Smooth muscle cell (in vitro differentiated cells): ENCODE measurements at regions not wholly inside any gene's neighbourhood (a gene's known extent, or its start where the extent isn't known, plus 50 kb on each side); places are given as distances from the start of the nearest gene placed in this dataset.
A peak's percentile ranks its signal among the peaks of the same experiment; 100 is the strongest.

Experiments used
- DNase-seq: peaks from one replicate; lab custom pipeline; 2025; ENCODE audit not compliant: unreplicated experiment; lab: John Stamatoyannopoulos, UW
- H2AFZ ChIP-seq: fragments of 200-600 bp; sonication (generic); 2 replicates; pipeline ENCODE4 v1.6.0; 2016; ENCODE audit warnings: antibody characterized with exemption, low read depth, mild to moderate bottlenecking
- H3F3A ChIP-seq: fragments of 200-600 bp; sonication (generic); 2 replicates; pipeline ENCODE4 v1.6.0; 2017; ENCODE audit warnings: antibody characterized with exemption, low read depth
- H3K27ac ChIP-seq: fragments of 200-600 bp; sonication (generic); 2 replicates; pipeline ENCODE4 v1.5.1; 2016; ENCODE audit warnings: low read depth, mild to moderate bottlenecking
- H3K27me3 ChIP-seq: fragments of 200-600 bp; sonication (generic); 2 replicates; pipeline ENCODE4 v1.6.1; 2016; ENCODE audit warnings: low read depth, mild to moderate bottlenecking
- H3K36me3 ChIP-seq: fragments of 200-600 bp; sonication (generic); 2 replicates; pipeline ENCODE4 v1.5.1; 2016; ENCODE audit warnings: low read depth
- H3K4me1 ChIP-seq: fragments of 200-600 bp; sonication (generic); 2 replicates; pipeline ENCODE4 v1.5.1; 2016; ENCODE audit warnings: low read depth
- H3K4me2 ChIP-seq: fragments of 200-600 bp; sonication (generic); 2 replicates; pipeline ENCODE4 v1.6.0; 2016; ENCODE audit warnings: mild to moderate bottlenecking
- H3K4me3 ChIP-seq: fragments of 200-600 bp; sonication (generic); 2 replicates; pipeline ENCODE4 v1.5.1; 2016; ENCODE audit warnings: mild to moderate bottlenecking
- H3K79me2 ChIP-seq: fragments of 200-600 bp; sonication (generic); 2 replicates; pipeline ENCODE4 v1.6.0; 2016; ENCODE audit warnings: low read depth, mild to moderate bottlenecking
- H3K9ac ChIP-seq: fragments of 200-600 bp; sonication (generic); 2 replicates; pipeline ENCODE4 v1.6.0; 2016; ENCODE audit warnings: low read depth
- H3K9me3 ChIP-seq: fragments of 200-600 bp; sonication (generic); replicated peaks from 2 replicates; pipeline ENCODE4 v1.5.1; 2016; ENCODE audit warnings: low read depth
- H4K20me1 ChIP-seq: fragments of 200-600 bp; sonication (generic); 2 replicates; pipeline ENCODE4 v1.6.0; 2016; ENCODE audit warnings: low read depth
- CTCF ChIP-seq: fragments of 200-600 bp; sonication (generic); IDR thresholded peaks from 2 replicates; pipeline ENCODE4 v1.5.1; 2017; ENCODE audit warnings: borderline replicate concordance, mild to moderate bottlenecking, antibody characterized with exemption; ENCODE audit not compliant: insufficient read depth, poor library complexity, severe bottlenecking
- WGBS: methylation state at CpG from one replicate; pipeline ENCODE4 v1.1.7; 2016; ENCODE audit warnings: low lambda C conversion rate; 5-methylcytosine and 5-hydroxymethylcytosine counted together

GRCh38 chr18:11268741-11269233, 119.4 kb upstream of the PIEZO2 start:
- Histone ChIP-seq H3K79me2 (no peaks in the 10 kb centered on the region), H3K27ac (no peak overlapping the region)

GRCh38 chr18:11268153-11268552, 118.8 kb upstream of the PIEZO2 start:
- Histone ChIP-seq H4K20me1 (no peaks in the 10 kb centered on the region), H3K9me3 (no peaks in the 10 kb centered on the region), H2AFZ (peak overlapping the region; percentile 25), H3K79me2 (no peaks in the 10 kb centered on the region), H3K9ac (no peak overlapping the region), H3K27me3 (no peaks in the 10 kb centered on the region), H3K27ac (no peak overlapping the region), H3K4me1 (no peaks in the 10 kb centered on the region), H3K4me2 (no peak overlapping the region), H3F3A (no peaks in the 10 kb centered on the region), H3K36me3 (no peaks in the 10 kb centered on the region), H3K4me3 (no peak overlapping the region)
- no peak for TF ChIP-seq CTCF
- 74% methylated on average over 2 of the region's 2 CpGs for WGBS
- no peak for DNase-seq

More at GRCh38 chr18:11268741-11269233, 119.4 kb upstream of the PIEZO2 start:
- H3K4me2 ChIP-seq, result no peak overlapping the region
- H3K4me1 ChIP-seq, result no peaks in the 10 kb centered on the region
- H3K27me3 ChIP-seq, result no peaks in the 10 kb centered on the region
- H3K4me3 ChIP-seq, result no peak overlapping the region
- WGBS, result 78% methylated on average over 9 of the region's 9 CpGs
- H2AFZ ChIP-seq, result peak overlapping the region; percentile 25
- DNase-seq, result no peak
- H3F3A ChIP-seq, result no peaks in the 10 kb centered on the region
- no peaks in the 10 kb centered on the region for H3K9me3 ChIP-seq
- no peak for TF ChIP-seq CTCF
- H4K20me1 ChIP-seq, result no peaks in the 10 kb centered on the region
- H3K9ac ChIP-seq, result no peak overlapping the region
- H3K36me3 ChIP-seq, result no peaks in the 10 kb centered on the region

- no peaks in the 10 kb centered on the region for H3K36me3 ChIP-seq
- no peak for TF ChIP-seq CTCF
- no peak overlapping the region for H2AFZ ChIP-seq
- no peaks in the 10 kb centered on the region for H3K9me3 ChIP-seq
- no peaks in the 10 kb centered on the region for H3K27me3 ChIP-seq
- DNase-seq, result no peak
- H3K27ac ChIP-seq, result no peak overlapping the region
- H3F3A ChIP-seq, result no peaks in the 10 kb centered on the region
- H4K20me1 ChIP-seq, result no peaks in the 10 kb centered on the region
- H3K79me2 ChIP-seq, result no peaks in the 10 kb centered on the region
- H3K4me1 ChIP-seq, result peaks cover 3% of the 10 kb centered on the region
- no peak overlapping the region for H3K4me2 ChIP-seq
- 86% methylated on average over 10 of the region's 10 CpGs for WGBS
- no peak overlapping the region for H3K4me3 ChIP-seq
- H3K9ac ChIP-seq, result no peak overlapping the region
Observed at GRCh38 chr18:11266781-11267480, 117.6 kb upstream of the PIEZO2 start.

GRCh38 chr18:11261486-11261885, 112.1 kb upstream of the PIEZO2 start:
- Histone ChIP-seq H3K36me3 (no peaks in the 10 kb centered on the region), H2AFZ (no peak overlapping the region), H3F3A (no peaks in the 10 kb centered on the region), H3K27me3 (no peaks in the 10 kb centered on the region), H3K9me3 (no peaks in the 10 kb centered on the region), H3K4me1 (peaks cover 18% of the 10 kb centered on the region), H4K20me1 (no peaks in the 10 kb centered on the region), H3K79me2 (no peaks in the 10 kb centered on the region), H3K9ac (no peak overlapping the region), H3K27ac (no peak overlapping the region), H3K4me3 (no peak overlapping the region), H3K4me2 (no peak overlapping the region)
- WGBS, result 82% methylated on average over 2 of the region's 2 CpGs
- no peak for DNase-seq
- TF ChIP-seq CTCF, result no peak
